Neural cell (in vitro differentiated cells): ENCODE measurements at regions not wholly inside any gene's neighbourhood (a gene's known extent, or its start where the extent isn't known, plus 50 kb on each side); places are given as distances from the start of the nearest gene placed in this dataset.

ENCODE experiments used
- H2AFZ ChIP-seq: fragments of 200-600, 300-800 bp; sonication (generic), shearing (Covaris generic); 2 replicates; pipeline ENCODE4 v1.6.0; 2014; ENCODE audit warnings: low read depth, mild to moderate bottlenecking, antibody characterized with exemption, low read length, moderate library complexity
- H3F3A ChIP-seq: fragments of 200-600 bp; shearing (Covaris generic); 2 replicates; pipeline ENCODE4 v1.6.1; 2016; ENCODE audit warnings: mild to moderate bottlenecking, moderate library complexity, mixed read lengths, antibody characterized with exemption, low read length; ENCODE audit not compliant: insufficient read depth, poor library complexity, severe bottlenecking
- H3K27ac ChIP-seq: fragments of 200-600, 300-800 bp; sonication (generic), shearing (Covaris generic); 2 replicates; pipeline ENCODE4 v1.5.1; 2014; ENCODE audit warnings: mild to moderate bottlenecking, low read length, moderate library complexity
- H3K27me3 ChIP-seq: fragments of 300-800, 200-600 bp; sonication (generic), shearing (Covaris generic); 2 replicates; pipeline ENCODE4 v1.6.0; 2014; ENCODE audit warnings: mild to moderate bottlenecking, low read depth, low read length, moderate library complexity; ENCODE audit not compliant: insufficient read depth
- H3K36me3 ChIP-seq: fragments of 300-800, 200-600 bp; sonication (generic), shearing (Covaris generic); 2 replicates; pipeline ENCODE4 v1.5.1; 2014; ENCODE audit warnings: mild to moderate bottlenecking, antibody characterized with exemption, low read length, moderate library complexity; ENCODE audit not compliant: insufficient read depth
- H3K4me2 ChIP-seq: fragments of 300-800, 200-600 bp; sonication (generic), shearing (Covaris generic); 2 replicates; pipeline ENCODE4 v1.6.0; 2014; ENCODE audit warnings: mild to moderate bottlenecking, low read length
- H3K4me3 ChIP-seq: fragments of 300-800, 200-600 bp; sonication (generic), shearing (Covaris generic); 2 replicates; pipeline ENCODE4 v1.5.1; 2014; ENCODE audit warnings: mild to moderate bottlenecking, low read length, moderate library complexity
- H3K79me2 ChIP-seq: fragments of 200-600 bp; shearing (Covaris generic); replicated peaks from 2 replicates; pipeline ENCODE4 v1.6.0; 2014; ENCODE audit warnings: mild to moderate bottlenecking, low read length, moderate library complexity; ENCODE audit not compliant: insufficient read depth
- H3K9ac ChIP-seq: fragments of 300-800, 200-600 bp; sonication (generic), shearing (Covaris generic); 2 replicates; pipeline ENCODE4 v1.6.1; 2016; ENCODE audit warnings: mild to moderate bottlenecking, low read length, mixed read lengths
- H3K9me2 ChIP-seq: fragments of 200-600 bp; shearing (Covaris generic); 2 replicates; pipeline ENCODE4 v1.6.1; 2016; ENCODE audit warnings: mild to moderate bottlenecking, low read length, mixed read lengths; ENCODE audit not compliant: insufficient read depth
- H3K9me3 ChIP-seq: fragments of 200-600, 300-800 bp; sonication (generic), shearing (Covaris generic); 2 replicates; pipeline ENCODE4 v1.6.1; 2016; ENCODE audit warnings: mild to moderate bottlenecking, mixed run types, low read length, moderate library complexity, mixed read lengths
- H4K20me1 ChIP-seq: fragments of 200-600 bp; shearing (Covaris generic); 2 replicates; pipeline ENCODE4 v1.6.1; 2016; ENCODE audit warnings: mild to moderate bottlenecking, mixed run types; ENCODE audit not compliant: insufficient read depth
- CTCF ChIP-seq: fragments of 450-650 bp; IDR thresholded peaks from 2 replicates; pipeline ENCODE4 v1.5.1; 2014; ENCODE audit warnings: antibody characterized with exemption, mild to moderate bottlenecking, moderate library complexity; ENCODE audit not compliant: poor library complexity, severe bottlenecking
- EP300 ChIP-seq: fragments of 450-650 bp; conservative IDR thresholded peaks from 2 replicates; pipeline ENCODE4 v1.6.1; 2014; ENCODE audit warnings: antibody characterized with exemption, mild to moderate bottlenecking, moderate library complexity; ENCODE audit not compliant: poor library complexity, severe bottlenecking
- EZH2 ChIP-seq: fragments of 200-600, 300-800 bp; shearing (Covaris generic), sonication (generic); IDR thresholded peaks from 2 replicates; pipeline ENCODE4 v1.6.1; 2014; ENCODE audit warnings: antibody characterized with exemption, low read length, borderline replicate concordance, mild to moderate bottlenecking; ENCODE audit not compliant: insufficient read depth, poor library complexity, severe bottlenecking
- MXI1 ChIP-seq: fragments of 450-650 bp; conservative IDR thresholded peaks from 2 replicates; pipeline ENCODE4 v1.6.1; 2014; ENCODE audit warnings: antibody characterized with exemption, mild to moderate bottlenecking; ENCODE audit not compliant: poor library complexity, severe bottlenecking
- POLR2AphosphoS5 ChIP-seq: IDR thresholded peaks from 2 replicates; pipeline ENCODE4 v1.6.1; 2012
- RAD21 ChIP-seq: fragments of 450-650 bp; conservative IDR thresholded peaks from 2 replicates; pipeline ENCODE4 v1.6.1; 2014; ENCODE audit warnings: antibody characterized with exemption, mild to moderate bottlenecking, moderate library complexity
- REST ChIP-seq: IDR thresholded peaks from 2 replicates; pipeline ENCODE4 v1.6.1; 2012; ENCODE audit warnings: borderline replicate concordance
- SMC3 ChIP-seq: fragments of 450-650 bp; conservative IDR thresholded peaks from 2 replicates; pipeline ENCODE4 v1.6.1; 2014; ENCODE audit warnings: antibody characterized with exemption, mild to moderate bottlenecking, moderate library complexity; ENCODE audit not compliant: poor library complexity
- TAF1 ChIP-seq: IDR thresholded peaks from 2 replicates; pipeline ENCODE4 v1.6.1; 2012; ENCODE audit warnings: low read depth

GRCh38 chr18:57916684-57917083 lies 113.6 kb upstream of the ATP8B1 start:
- Histone ChIP-seq H3K79me2 (no peaks in the 10 kb centered on the region), H3K9me2 (no peaks in the 10 kb centered on the region), H3K4me3 (no peak overlapping the region), H3K9ac (no peak overlapping the region), H2AFZ (no peak overlapping the region), H3K27me3 (no peaks in the 10 kb centered on the region), H4K20me1 (no peaks in the 10 kb centered on the region), H3F3A (no peaks in the 10 kb centered on the region), H3K4me2 (no peak overlapping the region), H3K36me3 (no peaks in the 10 kb centered on the region), H3K27ac (no peak overlapping the region), H3K9me3 (no peaks in the 10 kb centered on the region)
- TF ChIP-seq SMC3 (no peak), MXI1 (no peak), REST (no peak), CTCF (no peak), RAD21 (no peak), TAF1 (no peak), POLR2AphosphoS5 (no peak), EZH2 (no peak), EP300 (no peak)

- no peaks in the 10 kb centered on the region for H3K9me2 ChIP-seq
- H4K20me1 ChIP-seq = no peaks in the 10 kb centered on the region
- H3K36me3 ChIP-seq = no peaks in the 10 kb centered on the region
- H3K4me2 ChIP-seq = no peak overlapping the region
- H3K27me3 ChIP-seq = no peaks in the 10 kb centered on the region
- no peak for TF ChIP-seq MXI1
- no peak for TF ChIP-seq CTCF
- TF ChIP-seq REST = no peak
- TF ChIP-seq POLR2AphosphoS5 = no peak
- TF ChIP-seq SMC3 = no peak
- TF ChIP-seq RAD21 = no peak
- no peak for TF ChIP-seq EZH2
- TF ChIP-seq EP300 = no peak
- TF ChIP-seq TAF1 = no peak
- H3K4me3 ChIP-seq = no peak overlapping the region
- no peaks in the 10 kb centered on the region for H3K9me3 ChIP-seq
- no peak overlapping the region for H3K27ac ChIP-seq
- H3K9ac ChIP-seq = no peak overlapping the region
- no peaks in the 10 kb centered on the region for H3K79me2 ChIP-seq
- H3F3A ChIP-seq = no peaks in the 10 kb centered on the region
- no peak overlapping the region for H2AFZ ChIP-seq
These were observed 112.9 kb upstream of the ATP8B1 start for GRCh38 chr18:57915865-57916582.
